HFF-Myc (cell line): ENCODE measurements at regions not wholly inside any gene's neighbourhood (a gene's known extent, or its start where the extent isn't known, plus 50 kb on each side); places are given as distances from the start of the nearest gene placed in this dataset.

Experiments
- DNase-seq: peaks from one replicate; pipeline ENCODE4 v3.0.0-alpha.2; 2011; ENCODE audit warnings: low read depth; ENCODE audit errors: extremely low read depth
- H3K4me3 ChIP-seq: replicated peaks from 2 replicates; pipeline ENCODE4 v1.5.1; 2011; ENCODE audit warnings: low read depth, mild to moderate bottlenecking, control low read depth, low read length
- TF ChIP-seq, protein P1 (sequence below): IDR thresholded peaks from 2 replicates; pipeline ENCODE4 v1.5.1; 2012; ENCODE audit warnings: mild to moderate bottlenecking, low read depth, low read length, control low read depth; ENCODE audit errors: missing control alignments

DNA sequence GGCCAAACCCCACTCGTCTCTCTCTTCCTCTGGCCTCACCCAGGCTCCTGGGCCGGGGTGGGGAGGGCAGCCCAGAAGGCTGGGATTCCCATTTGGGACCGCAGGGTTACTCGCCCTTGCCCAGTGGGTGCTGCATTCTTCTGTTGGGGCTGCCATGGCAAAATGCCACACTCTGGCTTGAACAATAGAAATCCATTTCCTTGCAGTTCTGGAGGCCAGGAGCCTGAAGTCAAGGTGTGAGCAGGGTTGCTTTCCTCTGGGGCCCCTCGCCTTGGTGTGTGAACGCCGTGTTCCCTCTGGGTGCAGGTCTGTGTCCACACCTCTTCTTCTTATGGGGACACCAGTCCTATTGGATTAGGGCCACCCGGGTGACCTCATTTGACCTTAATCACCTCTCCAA, 105.8 kb upstream of the GSE1 start:
- no peak overlapping the region for H3K4me3 ChIP-seq
- TF ChIP-seq, protein P1, sequence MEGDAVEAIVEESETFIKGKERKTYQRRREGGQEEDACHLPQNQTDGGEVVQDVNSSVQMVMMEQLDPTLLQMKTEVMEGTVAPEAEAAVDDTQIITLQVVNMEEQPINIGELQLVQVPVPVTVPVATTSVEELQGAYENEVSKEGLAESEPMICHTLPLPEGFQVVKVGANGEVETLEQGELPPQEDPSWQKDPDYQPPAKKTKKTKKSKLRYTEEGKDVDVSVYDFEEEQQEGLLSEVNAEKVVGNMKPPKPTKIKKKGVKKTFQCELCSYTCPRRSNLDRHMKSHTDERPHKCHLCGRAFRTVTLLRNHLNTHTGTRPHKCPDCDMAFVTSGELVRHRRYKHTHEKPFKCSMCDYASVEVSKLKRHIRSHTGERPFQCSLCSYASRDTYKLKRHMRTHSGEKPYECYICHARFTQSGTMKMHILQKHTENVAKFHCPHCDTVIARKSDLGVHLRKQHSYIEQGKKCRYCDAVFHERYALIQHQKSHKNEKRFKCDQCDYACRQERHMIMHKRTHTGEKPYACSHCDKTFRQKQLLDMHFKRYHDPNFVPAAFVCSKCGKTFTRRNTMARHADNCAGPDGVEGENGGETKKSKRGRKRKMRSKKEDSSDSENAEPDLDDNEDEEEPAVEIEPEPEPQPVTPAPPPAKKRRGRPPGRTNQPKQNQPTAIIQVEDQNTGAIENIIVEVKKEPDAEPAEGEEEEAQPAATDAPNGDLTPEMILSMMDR = no peak
- no peak for DNase-seq

DNA sequence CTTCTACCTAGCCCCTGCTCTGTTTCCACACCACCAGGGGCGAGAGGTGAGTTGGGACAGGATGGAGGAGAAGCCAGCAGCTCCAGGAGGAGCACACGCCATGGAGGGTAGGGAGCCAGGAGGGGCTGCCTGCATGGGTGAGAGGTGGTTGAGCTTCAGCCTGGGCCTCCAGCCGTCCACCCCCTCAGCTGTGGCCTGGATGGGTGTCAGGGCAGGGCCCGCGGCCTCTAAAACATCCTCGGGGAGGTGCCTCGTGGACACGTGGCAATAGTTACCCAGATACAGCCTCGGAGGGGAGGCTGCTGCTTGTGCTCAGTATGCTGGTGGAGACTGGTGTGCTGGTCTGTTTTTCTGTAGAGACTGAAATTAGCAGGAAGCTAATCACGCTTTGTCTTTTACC, 104.7 kb upstream of the GSE1 start:
- H3K4me3 ChIP-seq = no peak overlapping the region
- TF ChIP-seq, protein P1 = no peak
- no peak for DNase-seq

DNA sequence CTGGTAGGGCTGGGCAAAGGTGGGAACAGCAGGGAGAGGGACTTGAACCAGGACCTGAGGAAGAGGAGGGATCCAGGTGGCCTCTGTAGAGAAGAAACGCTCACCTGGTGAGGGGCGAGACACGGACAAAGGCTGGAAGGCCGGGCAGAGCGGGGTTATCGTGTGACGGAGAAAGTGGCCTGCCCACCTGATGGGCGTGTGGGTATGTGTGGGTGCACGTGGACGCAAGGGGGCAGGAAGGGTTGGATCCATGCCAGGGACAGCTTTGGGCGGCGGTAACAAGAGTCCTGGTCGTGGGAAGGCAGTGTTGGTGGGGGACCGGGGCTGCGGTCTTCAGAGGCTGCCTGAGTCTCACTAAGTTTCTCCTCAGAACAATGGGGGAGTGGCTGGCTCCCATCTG, 104.1 kb upstream of the GSE1 start:
- no peak overlapping the region for H3K4me3 ChIP-seq
- TF ChIP-seq, protein P1 = no peak
- no peak for DNase-seq

DNA sequence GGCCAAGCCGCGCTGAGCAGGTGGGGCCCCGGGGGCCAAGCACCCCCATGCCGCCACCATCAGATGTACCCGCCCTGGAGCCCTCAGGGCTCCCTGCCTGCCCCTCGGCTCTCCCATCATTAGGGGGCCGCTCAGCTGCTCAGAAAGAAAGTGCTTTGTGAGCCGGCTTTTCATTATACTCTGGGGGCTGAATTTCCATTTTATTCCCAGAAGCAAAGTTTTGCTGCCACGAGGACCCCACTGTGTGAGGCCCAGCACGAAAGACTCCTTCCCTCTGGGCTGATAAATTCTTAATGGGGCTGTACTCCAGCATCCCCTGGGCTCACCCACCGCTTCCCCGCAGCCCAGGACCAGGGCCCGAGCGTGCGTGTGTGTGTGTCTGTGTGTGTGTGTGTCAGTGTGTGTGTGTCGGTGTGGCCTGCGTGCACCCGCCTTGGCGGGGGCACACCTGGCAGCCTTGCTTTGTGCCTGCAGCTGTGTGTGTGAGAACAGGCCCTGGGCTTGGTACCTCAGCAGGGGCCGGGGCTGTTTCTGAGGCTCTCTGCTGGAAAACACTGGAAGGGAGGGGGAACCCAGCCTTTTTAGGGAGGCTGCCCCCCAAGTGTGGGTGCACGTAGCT, 103.0 kb upstream of the GSE1 start:
- no peak for DNase-seq
- no peak overlapping the region for H3K4me3 ChIP-seq
- TF ChIP-seq, protein P1 = no peak

DNA sequence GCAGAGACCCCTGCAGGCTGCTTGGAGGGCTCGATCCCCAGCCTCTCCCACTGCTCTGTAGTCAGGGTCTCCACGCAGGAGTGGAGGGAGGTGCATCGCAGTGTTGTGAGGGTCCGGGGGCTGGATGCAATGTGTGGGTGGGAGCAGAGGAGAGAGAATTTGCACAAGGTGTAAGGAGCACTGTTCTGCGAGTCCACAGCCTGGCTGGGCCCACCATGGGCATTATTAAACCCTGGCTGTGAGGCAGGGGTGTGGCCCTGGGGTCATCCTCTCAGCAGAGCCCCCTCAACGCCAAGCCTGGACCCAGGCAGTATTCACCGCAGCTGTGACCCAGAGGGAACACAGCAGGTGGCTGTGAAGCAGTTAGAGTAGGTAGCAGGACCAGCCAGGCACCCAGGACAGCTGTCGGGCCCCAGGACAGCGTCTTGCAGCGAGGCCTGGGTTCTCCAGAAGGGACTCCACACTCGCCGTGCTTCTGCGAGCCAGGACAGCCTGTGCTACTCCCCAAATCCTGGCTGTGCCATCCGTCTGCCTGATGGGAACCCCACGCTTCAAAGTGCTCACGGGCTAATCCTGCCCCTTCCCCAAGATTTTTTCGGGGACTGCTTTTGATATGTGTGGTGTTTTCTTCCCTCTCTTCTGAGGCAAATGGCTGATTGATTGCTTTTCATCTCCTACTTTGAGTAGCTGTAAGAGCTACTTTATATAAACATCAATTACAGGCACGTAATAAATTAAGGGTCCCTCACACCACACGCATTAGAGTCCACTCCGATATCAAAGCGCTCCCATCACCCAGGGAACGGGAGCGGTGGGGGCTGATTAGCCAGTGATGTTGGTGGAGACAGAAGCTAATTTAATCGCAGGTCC, 100.9 kb upstream of the GSE1 start:
- DNase-seq = no peak
- H3K4me3 ChIP-seq = no peak overlapping the region
- TF ChIP-seq, protein P1 = no peak

DNA sequence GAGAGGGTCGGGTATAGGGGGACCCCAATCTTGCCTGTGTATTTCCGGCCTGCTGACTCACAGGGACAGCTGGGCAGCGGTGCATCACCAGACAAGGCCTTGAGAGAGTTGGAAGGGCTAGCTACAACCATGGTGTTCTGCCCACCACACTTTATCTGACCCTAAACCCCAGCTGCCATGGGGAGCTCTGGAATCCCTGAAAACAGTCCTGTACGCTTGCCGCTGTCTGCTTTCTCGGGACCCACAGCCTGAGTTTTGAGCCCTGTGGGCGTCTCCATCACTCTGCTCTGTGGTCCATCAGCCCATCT, 100.4 kb upstream of the GSE1 start:
- DNase-seq = no peak
- TF ChIP-seq, protein P1 = no peak
- H3K4me3 ChIP-seq = no peak overlapping the region

DNA sequence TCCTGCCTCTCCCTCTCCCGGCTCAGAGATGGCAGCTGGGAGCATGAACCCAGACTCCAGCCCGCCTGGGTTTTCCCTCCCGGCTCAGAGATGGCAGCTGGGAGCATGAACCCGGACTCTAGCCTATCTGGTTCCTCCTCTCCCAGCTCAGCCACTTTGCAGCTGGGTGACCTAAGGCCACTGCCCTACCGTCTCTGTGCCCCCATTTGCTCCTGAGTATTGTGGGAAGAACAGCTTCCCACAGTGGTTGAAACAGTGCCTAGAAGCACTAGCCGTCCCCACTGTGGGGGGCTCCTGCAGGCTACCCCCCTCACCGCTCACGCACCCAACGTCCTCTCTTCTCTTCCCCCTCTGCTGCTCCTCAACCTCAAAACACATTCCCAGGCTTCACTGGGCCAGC, 99.9 kb upstream of the GSE1 start:
- DNase-seq = no peak
- H3K4me3 ChIP-seq = no peak overlapping the region
- TF ChIP-seq, protein P1 = no peak
